Lower leg skin (tissue), 4 donors: ENCODE measurements at regions not wholly inside any gene's neighbourhood (a gene's known extent, or its start where the extent isn't known, plus 50 kb on each side); places are given as distances from the start of the nearest gene placed in this dataset.

Experiments used
- DNase-seq, 2 donors: peaks; one replicate each; pipeline ENCODE4 v3.0.0-alpha.2; 2019; ENCODE audit warnings: low spot score in 2 of 2
- H3K4me3 ChIP-seq: fragments of 200-600 bp; sonication (generic); 2 replicates; pipeline ENCODE4 v1.5.1; 2017; ENCODE audit warnings: mild to moderate bottlenecking, low read depth; ENCODE audit not compliant: poor library complexity, severe bottlenecking
- POLR2A ChIP-seq, 2 donors: fragments of 450-650 bp; IDR thresholded peaks; one replicate each; pipeline ENCODE4 v1.6.1; 2016 to 2017; ENCODE audit warnings: antibody characterized with exemption in 2 of 2, mild to moderate bottlenecking in 1 of 2, moderate library complexity in 1 of 2
- WGBS, 2 donors: methylation state at CpG; one replicate each; pipeline ENCODE4 v1.1.5; 2018; 5-methylcytosine and 5-hydroxymethylcytosine counted together
- intact Hi-C: fragments of 100-400 bp; cut with DNase I; formaldehyde crosslinking; loops from one replicate; pipeline ENCODE4 v1.15.0; 2023; ENCODE audit warnings: low total_unique reads
- TF ChIP-seq, protein P1 (sequence below), 3 donors: fragments of 450-650 bp; IDR thresholded peaks; one replicate each; pipeline ENCODE4 v1.5.1; 2016; ENCODE audit warnings: antibody characterized with exemption in 3 of 3, mild to moderate bottlenecking in 3 of 3, moderate library complexity in 2 of 3

DNA sequence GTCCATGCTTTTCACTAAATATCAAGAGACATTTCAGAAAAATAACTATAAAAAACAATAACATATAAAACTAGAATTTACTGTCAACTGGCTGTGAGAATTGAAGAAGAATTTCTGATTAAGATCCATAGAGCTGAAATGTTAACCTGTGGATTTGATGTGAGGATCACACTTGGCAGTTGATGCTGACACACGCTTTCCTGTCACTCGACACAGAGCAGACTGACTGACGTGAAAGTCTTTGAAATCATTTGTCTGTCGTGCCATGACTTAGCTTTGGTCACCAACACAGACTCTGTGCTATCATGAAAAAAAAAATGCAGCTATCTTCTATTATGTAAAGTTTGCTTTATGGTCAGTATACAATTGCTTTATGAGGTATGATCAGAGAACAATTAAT is 706.0 kb upstream of the ZP4 start:
- no peak overlapping the region for H3K4me3 ChIP-seq
- WGBS, 2 donors = 81 to 83% methylated on average over 4 of the region's 4 CpGs
- no peak for TF ChIP-seq POLR2A (IDR thresholded peaks at IDR 0.05)
- TF ChIP-seq, protein P1, sequence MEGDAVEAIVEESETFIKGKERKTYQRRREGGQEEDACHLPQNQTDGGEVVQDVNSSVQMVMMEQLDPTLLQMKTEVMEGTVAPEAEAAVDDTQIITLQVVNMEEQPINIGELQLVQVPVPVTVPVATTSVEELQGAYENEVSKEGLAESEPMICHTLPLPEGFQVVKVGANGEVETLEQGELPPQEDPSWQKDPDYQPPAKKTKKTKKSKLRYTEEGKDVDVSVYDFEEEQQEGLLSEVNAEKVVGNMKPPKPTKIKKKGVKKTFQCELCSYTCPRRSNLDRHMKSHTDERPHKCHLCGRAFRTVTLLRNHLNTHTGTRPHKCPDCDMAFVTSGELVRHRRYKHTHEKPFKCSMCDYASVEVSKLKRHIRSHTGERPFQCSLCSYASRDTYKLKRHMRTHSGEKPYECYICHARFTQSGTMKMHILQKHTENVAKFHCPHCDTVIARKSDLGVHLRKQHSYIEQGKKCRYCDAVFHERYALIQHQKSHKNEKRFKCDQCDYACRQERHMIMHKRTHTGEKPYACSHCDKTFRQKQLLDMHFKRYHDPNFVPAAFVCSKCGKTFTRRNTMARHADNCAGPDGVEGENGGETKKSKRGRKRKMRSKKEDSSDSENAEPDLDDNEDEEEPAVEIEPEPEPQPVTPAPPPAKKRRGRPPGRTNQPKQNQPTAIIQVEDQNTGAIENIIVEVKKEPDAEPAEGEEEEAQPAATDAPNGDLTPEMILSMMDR (IDR thresholded peaks at IDR 0.05) = no peak
- intact Hi-C loops = no loop called here
- no peak for DNase-seq

DNA sequence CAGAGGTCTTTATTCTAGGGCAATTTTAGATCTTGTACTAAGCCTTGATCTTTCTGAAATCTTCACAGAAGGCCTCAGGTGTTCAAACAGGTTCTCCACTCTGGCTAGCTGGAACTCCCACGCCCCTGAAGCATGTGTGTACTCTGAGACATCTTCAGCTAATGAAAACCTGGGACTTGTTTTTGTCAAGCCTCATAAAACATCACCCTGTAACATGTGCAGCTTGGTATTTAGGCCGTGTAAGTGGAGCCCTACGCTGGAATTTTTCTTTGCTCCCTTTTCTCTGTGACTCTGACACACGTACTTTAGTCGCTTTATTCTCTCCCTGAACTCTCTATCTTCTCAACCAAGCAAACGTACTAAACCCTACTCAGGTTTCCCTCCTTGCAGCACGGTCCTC is 701.9 kb upstream of the ZP4 start:
- intact Hi-C loops = no loop called here
- WGBS, 2 donors = 61 to 65% methylated on average over 7 of the region's 7 CpGs
- no peak for DNase-seq
- no peak overlapping the region for H3K4me3 ChIP-seq
- TF ChIP-seq, protein P1 (IDR thresholded peaks at IDR 0.05) = no peak
- TF ChIP-seq POLR2A (IDR thresholded peaks at IDR 0.05) = no peak

DNA sequence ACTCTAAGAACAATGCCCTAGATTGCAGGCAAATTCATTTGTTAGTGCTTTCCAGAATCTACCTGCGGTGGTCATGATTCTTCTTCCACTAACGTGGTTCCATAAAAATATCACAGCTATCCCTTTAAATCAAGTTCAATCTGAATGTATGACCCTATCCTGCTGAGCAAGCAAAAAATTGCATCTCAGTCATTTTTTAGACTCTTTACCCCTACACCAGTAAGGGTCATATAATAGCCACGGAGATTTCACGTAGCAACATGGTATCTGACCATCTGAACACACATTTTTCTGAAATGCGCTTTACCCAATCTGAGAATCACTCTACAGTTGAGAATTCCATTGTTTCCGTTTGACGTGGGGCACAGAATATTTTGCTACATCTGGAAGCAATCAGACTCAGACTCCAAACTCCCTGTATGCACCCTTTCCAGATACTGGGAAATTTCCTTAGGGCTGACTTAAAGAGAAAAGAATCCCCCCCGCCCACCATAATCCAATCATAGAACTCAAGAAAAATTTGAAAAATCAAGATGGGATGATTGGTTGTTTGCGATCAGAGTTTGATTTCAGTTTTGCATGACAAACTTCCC is 699.2 kb upstream of the ZP4 start:
- intact Hi-C loops = no loop called here
- no peak for DNase-seq
- 66 to 69% methylated on average over 9 of the region's 9 CpGs for WGBS, 2 donors
- H3K4me3 ChIP-seq = no peak overlapping the region
- TF ChIP-seq POLR2A (IDR thresholded peaks at IDR 0.05) = no peak
- TF ChIP-seq, protein P1 (IDR thresholded peaks at IDR 0.05) = no peak

DNA sequence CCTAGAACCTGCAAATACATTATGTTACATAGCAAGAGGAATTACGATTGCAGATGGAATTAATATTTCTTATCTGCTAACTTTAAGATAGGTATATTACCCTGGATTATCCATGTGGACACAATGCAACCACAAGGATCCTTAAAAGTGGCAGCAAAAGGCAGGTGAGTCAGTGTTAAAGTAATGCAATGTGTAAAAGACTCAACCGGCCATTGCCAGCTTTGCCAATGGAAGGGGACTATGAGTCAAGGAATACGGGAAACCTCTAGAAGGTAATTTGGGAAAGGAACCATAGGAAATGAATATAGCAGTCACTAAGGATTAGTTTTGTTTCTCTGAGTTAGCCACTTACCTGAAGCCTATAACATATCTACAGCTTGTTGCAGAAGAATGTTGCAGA is 692.1 kb upstream of the ZP4 start:
- no peak overlapping the region for H3K4me3 ChIP-seq
- intact Hi-C loops = no loop called here
- no peak for DNase-seq
- 75 to 89% methylated on average over 3 of the region's 3 CpGs for WGBS, 2 donors
- TF ChIP-seq POLR2A (IDR thresholded peaks at IDR 0.05) = no peak
- TF ChIP-seq, protein P1 (IDR thresholded peaks at IDR 0.05) = no peak

DNA sequence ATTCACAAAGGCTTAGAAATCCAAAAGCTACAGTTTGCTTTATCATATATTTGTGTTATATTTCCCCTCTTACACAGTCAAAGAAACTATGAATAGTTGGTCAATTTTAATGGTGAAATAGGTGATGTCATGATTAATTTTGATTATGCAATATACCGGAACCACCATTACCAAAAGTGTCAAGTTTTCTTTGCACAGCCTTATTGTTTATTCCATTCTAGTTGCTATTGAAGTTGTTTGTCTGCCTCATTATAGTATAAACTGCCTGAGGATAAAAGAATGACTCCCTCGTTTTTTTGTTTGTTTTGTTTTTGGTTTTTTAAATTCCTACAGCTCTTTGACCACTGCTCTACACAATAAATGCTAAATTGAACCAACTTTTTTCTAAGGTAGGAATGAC is 690.6 kb upstream of the ZP4 start:
- 57 to 60% methylated on average over 2 of the region's 2 CpGs for WGBS, 2 donors
- intact Hi-C loops = no loop called here
- TF ChIP-seq POLR2A (IDR thresholded peaks at IDR 0.05) = no peak
- TF ChIP-seq, protein P1 (IDR thresholded peaks at IDR 0.05) = no peak
- H3K4me3 ChIP-seq = no peak overlapping the region
- DNase-seq = no peak

DNA sequence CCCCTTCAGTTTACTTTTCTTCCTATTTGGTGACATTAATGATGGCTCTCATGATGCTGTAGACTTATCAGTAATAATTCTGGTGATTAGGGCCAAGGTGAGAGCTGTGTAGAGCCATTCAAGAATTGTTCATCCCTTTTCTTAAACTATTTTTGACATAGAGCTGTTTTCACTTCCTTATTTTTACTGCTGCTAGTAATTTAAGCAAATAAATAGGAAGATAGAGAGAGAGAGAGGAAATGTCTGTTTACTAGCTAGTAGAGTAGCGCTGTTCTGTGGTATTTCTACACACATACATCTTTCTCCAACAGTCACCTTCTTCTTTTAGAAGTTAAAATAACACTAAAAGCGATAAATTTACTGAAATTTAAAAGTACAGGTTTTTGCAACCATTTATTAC is 678.0 kb upstream of the ZP4 start:
- WGBS, 2 donors = 59 to 70% methylated on average over 2 of the region's 2 CpGs
- TF ChIP-seq, protein P1 (IDR thresholded peaks at IDR 0.05) = no peak
- TF ChIP-seq POLR2A (IDR thresholded peaks at IDR 0.05) = no peak
- intact Hi-C loops = no loop called here
- DNase-seq = no peak
- no peak overlapping the region for H3K4me3 ChIP-seq
